A549 (cell line): ENCODE measurements at regions not wholly inside any gene's neighbourhood (a gene's known extent, or its start where the extent isn't known, plus 50 kb on each side); places are given as distances from the start of the nearest gene placed in this dataset.

Experiments used
- ATAC-seq, 2 experiments: fragments of 200-7000 bp in 1 of 2; fragments of >200 bp in 1 of 2; cut with Nextera tagmentation in 1 of 2; cut with Tn5 transposase in 1 of 2; 3 replicates each; pipeline versions ENCODE4 v1.8.0 to v1.9.1; 2018 to 2020; ENCODE audit warnings: mild to moderate bottlenecking in 1 of 2, moderate library complexity in 1 of 2
- CTCF ChIA-PET: fragments of 300-600 bp; sonication (Branson Sonifier 250); formaldehyde crosslinking; extraction: SDS; loops from one replicate; lab custom pipeline; 2021; ENCODE audit warnings: antibody characterized with exemption, inconsistent platforms; lab: Yijun Ruan, JAX
- POLR2A ChIA-PET: fragments of 350-600 bp; formaldehyde crosslinking; extraction: SDS; loops from one replicate; lab custom pipeline; 2021; ENCODE audit warnings: antibody characterized with exemption, inconsistent platforms; lab: Yijun Ruan, JAX
- DNase-seq, 2 experiments: peaks; one replicate each; pipeline versions ENCODE4 v3.0.0 to v3.0.0-alpha.2; 2011 to 2016; ENCODE audit warnings: low read depth in 1 of 2, low spot score in 1 of 2
- FAIRE-seq: peaks from 2 replicates; lab custom pipeline; 2011; peaks lifted over from hg19 to GRCh38; lab: Jason Lieb, UNC
- H3K27ac ChIP-seq, 2 experiments: fragments of >200 bp; sonication (Bioruptor Twin); formaldehyde crosslinking; 3 replicates each; pipeline ENCODE4 v1.5.1; 2016 to 2017
- H3K4me1 ChIP-seq: fragments of >200 bp; sonication (Bioruptor Twin); formaldehyde crosslinking; 3 replicates; pipeline ENCODE4 v1.6.1; 2016
- H3K4me2 ChIP-seq: fragments of >200 bp; sonication (Bioruptor Twin); formaldehyde crosslinking; 3 replicates; pipeline ENCODE4 v1.6.1; 2016
- H3K4me3 ChIP-seq: fragments of >200 bp; sonication (Bioruptor Twin); formaldehyde crosslinking; 3 replicates; pipeline ENCODE4 v1.5.1; 2016
- H3K9me3 ChIP-seq: fragments of >200 bp; sonication (Bioruptor Twin); formaldehyde crosslinking; 3 replicates; pipeline ENCODE4 v1.6.1; 2016
- CBX2 ChIP-seq: fragments of 200-600 bp; sonication (generic); IDR thresholded peaks from 2 replicates; pipeline ENCODE4 v1.6.1; 2016; ENCODE audit warnings: low read depth, mild to moderate bottlenecking, borderline replicate concordance
- CBX8 ChIP-seq: fragments of 200-600 bp; sonication (generic); IDR thresholded peaks from 2 replicates; pipeline ENCODE4 v1.6.1; 2016
- CHD2 ChIP-seq: fragments of 150-350 bp; IDR thresholded peaks from 2 replicates; pipeline ENCODE4 v1.6.1; 2014; ENCODE audit warnings: low read length; ENCODE audit not compliant: partially characterized antibody
- CHD4 ChIP-seq: fragments of 200-600 bp; sonication (generic); IDR thresholded peaks from 2 replicates; pipeline ENCODE4 v1.6.1; 2016; ENCODE audit warnings: antibody characterized with exemption, mild to moderate bottlenecking, borderline replicate concordance
- EHF ChIP-seq: fragments of 250-450 bp; sonication (Bioruptor Pico); IDR thresholded peaks from 2 replicates; pipeline ENCODE4 v1.5.0; 2020; ENCODE audit warnings: mild to moderate bottlenecking
- EHMT2 ChIP-seq: fragments of 200-600 bp; sonication (generic); IDR thresholded peaks from 2 replicates; pipeline ENCODE4 v1.6.1; 2016; ENCODE audit warnings: antibody characterized with exemption, low read depth, mild to moderate bottlenecking, moderate library complexity
- EP300 ChIP-seq, 2 experiments: fragments of >200 bp; sonication (Bioruptor Twin); formaldehyde crosslinking; IDR thresholded peaks; 2 replicates in 1 of 2; 3 replicates in 1 of 2; pipeline ENCODE4 v1.6.1; 2016 to 2017
- ESRRA ChIP-seq: fragments of 150-350 bp; IDR thresholded peaks from 2 replicates; pipeline ENCODE4 v1.6.1; 2014; ENCODE audit warnings: mild to moderate bottlenecking, low read length, borderline replicate concordance
- HES2 ChIP-seq: fragments of >200 bp; sonication (Bioruptor Twin); formaldehyde crosslinking; IDR thresholded peaks from 2 replicates; pipeline ENCODE4 v1.6.1; 2016
- HMGXB4 ChIP-seq: fragments of 250-450 bp; sonication (Bioruptor Pico); IDR thresholded peaks from 2 replicates; pipeline ENCODE4 v1.5.0; 2021; ENCODE audit warnings: mild to moderate bottlenecking, moderate library complexity, borderline replicate concordance
- HOXA7 ChIP-seq: fragments of 250-450 bp; sonication (Bioruptor Pico); IDR thresholded peaks from 2 replicates; pipeline ENCODE4 v1.5.0; 2020; ENCODE audit warnings: mild to moderate bottlenecking, moderate library complexity
- HOXB13 ChIP-seq: fragments of 250-450 bp; sonication (Bioruptor Pico); IDR thresholded peaks from 2 replicates; pipeline ENCODE4 v1.5.0; 2020; ENCODE audit warnings: low read depth, mild to moderate bottlenecking, moderate library complexity
- HOXB5 ChIP-seq: fragments of 250-450 bp; sonication (Bioruptor Pico); IDR thresholded peaks from 2 replicates; pipeline ENCODE4 v1.5.0; 2020; ENCODE audit warnings: mild to moderate bottlenecking, moderate library complexity
- JUNB ChIP-seq: fragments of >200 bp; sonication (Bioruptor Twin); formaldehyde crosslinking; IDR thresholded peaks from 2 replicates; pipeline ENCODE4 v1.6.1; 2016
- MAX ChIP-seq: IDR thresholded peaks from 2 replicates; pipeline ENCODE4 v1.6.1; 2012
- MYC ChIP-seq: IDR thresholded peaks from 2 replicates; pipeline ENCODE4 v1.6.1; 2012; ENCODE audit warnings: mild to moderate bottlenecking, inconsistent platforms, low read length, improper control_type of control experiment, borderline replicate concordance
- PBX3 ChIP-seq: IDR thresholded peaks from 2 replicates; pipeline ENCODE4 v1.6.1; 2012
- POLR2AphosphoS2 ChIP-seq: conservative IDR thresholded peaks from 2 replicates; pipeline ENCODE4 v1.6.1; 2012; ENCODE audit warnings: low read length, improper control_type of control experiment, inconsistent platforms
- RAD21 ChIP-seq, 2 experiments: fragments of >200 bp in 1 of 2; sonication (Bioruptor Twin) in 1 of 2; formaldehyde crosslinking in 1 of 2; IDR thresholded peaks in 1 of 2; conservative IDR thresholded peaks in 1 of 2; 2 replicates in 1 of 2; 3 replicates in 1 of 2; pipeline ENCODE4 v1.6.1; 2012 to 2018; ENCODE audit warnings: inconsistent platforms in 1 of 2
- RARB ChIP-seq: fragments of 250-450 bp; sonication (Bioruptor Pico); IDR thresholded peaks from 2 replicates; pipeline ENCODE4 v1.8.0; 2021; ENCODE audit warnings: mild to moderate bottlenecking, moderate library complexity
- TP53 ChIP-seq: fragments of 250-450 bp; sonication (Bioruptor Pico); IDR thresholded peaks from 2 replicates; pipeline ENCODE4 v1.5.0; 2021; ENCODE audit warnings: mild to moderate bottlenecking, moderate library complexity
- USF2 ChIP-seq: fragments of 450-650 bp; IDR thresholded peaks from 2 replicates; pipeline ENCODE4 v1.6.1; 2014; ENCODE audit warnings: antibody characterized with exemption
- ZC3H11A ChIP-seq: fragments of 450-650 bp; IDR thresholded peaks from 2 replicates; pipeline ENCODE4 v1.6.1; 2014; ENCODE audit warnings: antibody characterized with exemption, mild to moderate bottlenecking
- ZFP36 ChIP-seq: fragments of 450-650 bp; IDR thresholded peaks from 2 replicates; pipeline ENCODE4 v1.6.1; 2014; ENCODE audit warnings: borderline replicate concordance; ENCODE audit not compliant: partially characterized antibody
- ZNF302 ChIP-seq: fragments of 250-450 bp; sonication (Bioruptor Pico); IDR thresholded peaks from 2 replicates; pipeline ENCODE4 v1.9.0; 2021; ENCODE audit warnings: inconsistent platforms, mild to moderate bottlenecking, moderate library complexity
- ZSCAN20 ChIP-seq: fragments of 250-450 bp; sonication (Bioruptor Pico); IDR thresholded peaks from 2 replicates; pipeline ENCODE4 v1.8.0; 2022; ENCODE audit warnings: mild to moderate bottlenecking, moderate library complexity
- WGBS: methylation state at CpG from one replicate; pipeline ENCODE4 v1.1.6; 2017; ENCODE audit errors: missing lambda C conversion rate; 5-methylcytosine and 5-hydroxymethylcytosine counted together

GRCh38 chr22:27152033-27152432, 494.6 kb downstream of the MIAT start:
- CTCF ChIA-PET, result interaction anchor here (0.7 to 1.5 kb wide), 5 partner anchors 9 to 180 kb away, joined by 3 read pairs; no protein-coding TSS in a partner anchor
- no peak overlapping the region for H3K4me3 ChIP-seq
- TF ChIP-seq HOXA7 (CRISPR knock-in tag), result no peak
- no peak for TF ChIP-seq ESRRA
- TF ChIP-seq EHF (CRISPR knock-in tag), result no peak
- TF ChIP-seq CBX2, result no peak
- TF ChIP-seq CHD2, result no peak

GRCh38 chr22:27152883-27153282, 495.5 kb downstream of the MIAT start:
- WGBS, result 53% methylated on average over 2 of the region's 2 CpGs
- Histone ChIP-seq H3K4me2 (no peak overlapping the region), H3K27ac (no peak overlapping the region), H3K4me3 (no peak overlapping the region), H3K4me1 (peaks cover 11% of the 10 kb centered on the region; the same call in 2 of the 3 replicates), H3K9me3 (no peaks in the 10 kb centered on the region)
- no peak for ATAC-seq
- no peak for FAIRE-seq
- ChIA-PET POLR2A (no interaction called here), CTCF (no interaction called here)
- DNase-seq, result no peak
- no peak for TF ChIP-seq HMGXB4 (CRISPR knock-in tag)
- no peak for TF ChIP-seq ESRRA
- TF ChIP-seq USF2, result no peak
- no peak for TF ChIP-seq RARB (CRISPR knock-in tag)
- TF ChIP-seq MAX, result no peak
- TF ChIP-seq JUNB, result no peak
- TF ChIP-seq HES2, result no peak
- no peak for TF ChIP-seq ZSCAN20 (CRISPR knock-in tag)
- no peak for TF ChIP-seq CHD4
- no peak for TF ChIP-seq ZFP36
- no peak for TF ChIP-seq CBX2
- no peak for TF ChIP-seq CBX8
- no peak for TF ChIP-seq EHMT2
- TF ChIP-seq RAD21 (conservative IDR thresholded peaks at IDR 0.05 in 1 of 2, IDR thresholded peaks at IDR 0.05 in 1 of 2), result no peak
- TF ChIP-seq TP53 (CRISPR knock-in tag), result no peak

More at GRCh38 chr22:27152033-27152432, 494.6 kb downstream of the MIAT start:
- Histone ChIP-seq H3K4me1 (peaks cover 16% of the 10 kb centered on the region), H3K4me2 (no peak overlapping the region), H3K27ac (peak overlapping the region in 1 of 2 experiments; percentile 31; a peak in 3 of 6 replicates), H3K9me3 (no peaks in the 10 kb centered on the region)
- FAIRE-seq, result no peak
- POLR2A ChIA-PET, result no interaction called here
- ATAC-seq, result no peak
- 87% methylated on average over 2 of the region's 2 CpGs for WGBS
- no peak for DNase-seq

GRCh38 chr22:27153386-27153785, 496.0 kb downstream of the MIAT start:
- ATAC-seq (no peak), DNase-seq (no peak), FAIRE-seq (no peak)
- Histone ChIP-seq H3K27ac (no peak overlapping the region), H3K4me3 (no peak overlapping the region), H3K4me2 (no peak overlapping the region), H3K9me3 (no peaks in the 10 kb centered on the region), H3K4me1 (peaks cover 11% of the 10 kb centered on the region; the same call in 2 of the 3 replicates)
- POLR2A ChIA-PET, result no interaction called here
- no peak for TF ChIP-seq PBX3
- TF ChIP-seq RAD21 (conservative IDR thresholded peaks at IDR 0.05 in 1 of 2, IDR thresholded peaks at IDR 0.05 in 1 of 2), result no peak
- no peak for TF ChIP-seq MYC
- TF ChIP-seq ZC3H11A, result no peak
- TF ChIP-seq HOXB13, result no peak
- no peak for TF ChIP-seq POLR2AphosphoS2
- TF ChIP-seq HOXB5 (CRISPR knock-in tag), result no peak
- TF ChIP-seq CBX2, result no peak
- no peak for TF ChIP-seq ESRRA
- TF ChIP-seq TP53 (CRISPR knock-in tag), result no peak
- no peak for TF ChIP-seq ZNF302 (CRISPR knock-in tag)
- no peak for TF ChIP-seq EP300 (IDR thresholded peaks at IDR 0.05)
- 65% methylated on average over 4 of the region's 4 CpGs for WGBS
- CTCF ChIA-PET, result no interaction called here
